NB4 (cell line): ENCODE measurements at regions not wholly inside any gene's neighbourhood (a gene's known extent, or its start where the extent isn't known, plus 50 kb on each side); places are given as distances from the start of the nearest gene placed in this dataset.

Experiments used
- CTCF ChIP-seq: IDR thresholded peaks from one replicate; pipeline ENCODE4 v1.5.1; 2012; ENCODE audit warnings: low read depth, low read length
- MYC ChIP-seq: IDR thresholded peaks from 2 replicates; pipeline ENCODE4 v1.6.1; 2011; ENCODE audit warnings: low read depth, low read length

- TF ChIP-seq CTCF, result no peak
- TF ChIP-seq MYC, result 0 out of 2 replicates have a peak, but pooled peaks have one; percentile 14
These were observed 67.1 kb upstream of the SSBP2 start for GRCh38 chr5:81817980-81818379.
